HG02678 (cell line): ENCODE measurements at regions not wholly inside any gene's neighbourhood (a gene's known extent, or its start where the extent isn't known, plus 50 kb on each side); places are given as distances from the start of the nearest gene placed in this dataset.
"Not testable (repeated sequence)": the region's sequence is repeated elsewhere in the genome, so short reads cannot be mapped to it uniquely, and the experiment has no call there.

Experiments
- ATAC-seq: cut with Tn5 transposase; IDR thresholded peaks from one replicate; pipeline ENCODE4 v1.9.1; 2021; ENCODE audit warnings: mild to moderate bottlenecking, moderate library complexity; ENCODE audit not compliant: unreplicated experiment

DNA sequence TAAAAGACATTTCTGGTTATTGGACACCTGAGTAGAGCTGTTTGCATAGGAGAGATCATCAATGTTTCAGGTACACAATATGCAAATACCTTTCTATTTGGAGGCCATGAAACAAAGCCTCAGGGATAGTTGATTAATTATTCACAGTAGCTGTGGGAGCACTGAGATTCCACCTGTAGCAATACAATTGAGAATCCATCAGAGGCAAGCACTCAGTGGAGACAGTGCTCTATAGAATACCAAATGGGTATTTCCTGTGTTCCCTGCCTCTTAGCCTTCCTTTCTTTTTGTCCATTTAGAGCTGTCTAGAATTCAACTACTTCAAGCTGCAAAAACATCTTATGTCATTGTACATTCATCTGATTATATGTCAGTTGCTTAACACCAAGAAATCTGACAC, 1754.0 kb upstream of the ACO1 start:
- ATAC-seq: no peak

GRCh38 chr9:30646639-30647038, 1737.8 kb upstream of the ACO1 start:
- ATAC-seq: not testable (repeated sequence)

GRCh38 chr9:30661925-30662324, 1722.5 kb upstream of the ACO1 start:
- no peak for ATAC-seq

DNA sequence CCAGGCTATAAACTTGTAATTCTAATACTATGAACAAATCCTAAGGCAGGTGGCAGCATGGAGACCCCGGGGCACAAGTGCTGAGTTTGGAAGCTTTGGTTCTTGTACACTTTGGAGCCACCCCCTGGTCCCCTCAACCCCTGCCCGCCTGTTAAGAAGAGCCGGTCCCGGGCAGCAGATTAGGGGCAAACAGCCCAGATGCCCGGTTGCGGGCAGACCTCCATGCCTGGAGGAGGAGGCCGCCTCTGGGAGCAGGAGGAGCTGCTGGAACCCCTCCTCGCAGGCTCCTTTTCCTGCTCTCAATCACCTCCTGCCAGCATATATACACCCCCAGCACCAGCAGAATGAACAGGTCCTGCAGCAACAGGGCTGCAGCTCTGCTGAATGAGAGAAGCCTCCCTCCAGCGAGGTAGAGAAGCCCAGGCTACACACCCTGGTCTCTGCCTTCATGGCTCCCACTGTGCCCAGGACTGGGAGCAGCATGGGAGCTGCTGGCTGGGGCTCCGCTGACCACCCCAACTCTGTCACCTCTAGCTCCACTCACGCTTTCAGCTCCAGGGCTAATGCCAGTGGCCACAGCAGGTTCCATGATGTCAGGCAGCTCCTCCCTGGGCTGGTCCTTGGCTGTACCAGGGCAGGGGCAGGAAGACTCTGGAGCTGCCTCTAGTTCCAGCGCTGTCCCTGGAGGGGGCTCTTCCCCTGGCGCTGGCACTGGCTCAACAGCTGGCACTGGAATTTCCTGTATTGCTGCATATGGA, 1713.5 kb upstream of the ACO1 start:
- ATAC-seq: no peak

- no peak for ATAC-seq
These were observed 1711.3 kb upstream of the ACO1 start for GRCh38 chr9:30673132-30673531.

DNA sequence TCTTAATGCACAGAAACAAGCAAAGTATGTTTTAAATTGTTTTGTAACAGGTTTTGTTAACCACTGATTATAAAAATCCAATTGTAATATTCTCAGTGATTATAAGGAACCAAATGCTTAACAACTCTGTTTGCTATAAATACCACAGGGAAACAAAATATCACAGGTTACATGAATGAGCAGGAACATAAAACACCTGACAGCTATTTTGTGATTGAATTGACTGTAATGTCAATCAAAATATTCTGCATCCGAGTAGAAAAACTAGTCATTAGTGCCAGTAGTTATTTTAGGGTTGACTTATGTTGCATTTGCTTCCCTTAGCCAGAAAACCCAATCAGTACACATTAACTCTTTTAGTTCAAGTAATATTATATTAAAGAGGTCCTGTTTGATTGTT, 1707.8 kb upstream of the ACO1 start:
- ATAC-seq: no peak

DNA sequence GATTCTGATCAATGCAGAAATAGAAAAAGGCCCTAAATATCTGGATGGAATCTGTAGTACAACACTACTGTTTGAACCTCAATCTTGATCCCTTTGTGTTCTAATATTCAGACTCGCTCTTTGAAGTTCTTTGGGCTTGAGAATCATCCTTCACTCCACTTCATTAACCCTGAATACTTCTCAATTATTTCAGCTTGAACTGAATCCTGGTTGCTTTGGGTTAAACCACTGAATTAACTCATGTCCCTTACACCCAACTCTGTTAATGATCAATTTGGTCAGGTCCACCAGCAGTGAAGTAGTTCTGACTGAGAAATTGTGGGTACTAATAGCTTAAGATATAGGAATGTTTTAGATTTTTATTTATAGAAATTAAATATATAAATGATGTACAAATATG, 1707.2 kb upstream of the ACO1 start:
- no peak for ATAC-seq

DNA sequence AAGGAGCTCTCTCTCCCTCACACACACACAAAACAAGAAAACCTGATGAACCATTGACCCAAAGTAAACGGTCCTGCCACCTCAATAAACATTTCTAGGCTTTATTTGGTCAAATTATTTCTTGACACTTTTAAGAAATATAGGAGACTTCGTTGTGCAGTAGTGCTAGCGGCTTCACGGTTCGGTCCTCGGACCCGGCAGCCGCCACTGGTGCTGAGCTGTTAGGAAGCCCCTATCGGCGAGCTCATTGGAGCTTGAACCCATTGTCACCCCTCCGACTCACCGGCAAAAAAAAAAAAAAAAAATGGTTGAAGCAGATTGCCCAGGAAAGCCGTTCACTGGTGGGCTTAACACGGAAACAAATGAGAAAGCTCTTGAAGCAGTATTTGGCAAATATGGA, 1695.6 kb upstream of the ACO1 start:
- ATAC-seq: no peak

DNA sequence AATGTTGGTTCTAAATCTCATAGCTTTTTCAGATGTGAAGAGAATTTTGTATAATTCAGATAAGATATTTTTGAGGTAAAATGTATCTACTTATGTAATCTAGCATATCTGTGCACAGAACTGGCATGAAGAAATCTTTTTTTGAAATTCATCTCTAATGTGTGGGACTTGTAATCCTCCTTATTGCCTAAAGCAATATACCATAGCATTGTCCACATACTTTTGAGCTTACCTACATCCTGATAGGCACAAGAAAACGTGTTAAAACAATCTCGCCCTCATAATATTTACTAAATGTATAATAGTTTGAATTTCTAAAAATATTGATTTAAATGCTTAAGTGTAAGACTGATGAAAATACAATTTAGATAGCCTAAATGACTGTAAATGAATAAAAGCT, 1686.5 kb upstream of the ACO1 start:
- no peak for ATAC-seq

GRCh38 chr9:30711591-30711990, 1672.9 kb upstream of the ACO1 start:
- no peak for ATAC-seq

- ATAC-seq: no peak
These were observed 1671.2 kb upstream of the ACO1 start for GRCh38 chr9:30713243-30713642.

GRCh38 chr9:30714389-30714788, 1670.1 kb upstream of the ACO1 start:
- ATAC-seq: no peak

DNA sequence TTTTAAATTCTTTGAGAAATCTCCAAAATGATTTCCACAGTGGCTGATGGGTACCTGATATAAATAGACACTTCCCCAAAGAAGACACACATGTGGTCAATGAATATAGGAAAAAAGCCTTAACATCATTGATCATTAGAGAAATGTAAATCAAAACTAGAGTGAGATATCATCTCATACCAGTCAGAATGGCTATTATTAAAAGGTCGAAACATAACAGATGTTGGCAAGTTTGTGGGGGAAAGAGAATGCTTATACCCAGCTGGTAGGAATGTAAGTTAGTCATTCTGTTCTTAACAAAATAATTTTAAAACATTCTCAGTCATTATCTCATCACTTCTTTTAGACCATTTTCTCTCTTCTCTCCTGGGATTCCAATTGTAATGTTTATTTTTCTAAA, 1666.0 kb upstream of the ACO1 start:
- ATAC-seq: no peak

- ATAC-seq: no peak
These were observed 1662.4 kb upstream of the ACO1 start for GRCh38 chr9:30722065-30722464.

DNA sequence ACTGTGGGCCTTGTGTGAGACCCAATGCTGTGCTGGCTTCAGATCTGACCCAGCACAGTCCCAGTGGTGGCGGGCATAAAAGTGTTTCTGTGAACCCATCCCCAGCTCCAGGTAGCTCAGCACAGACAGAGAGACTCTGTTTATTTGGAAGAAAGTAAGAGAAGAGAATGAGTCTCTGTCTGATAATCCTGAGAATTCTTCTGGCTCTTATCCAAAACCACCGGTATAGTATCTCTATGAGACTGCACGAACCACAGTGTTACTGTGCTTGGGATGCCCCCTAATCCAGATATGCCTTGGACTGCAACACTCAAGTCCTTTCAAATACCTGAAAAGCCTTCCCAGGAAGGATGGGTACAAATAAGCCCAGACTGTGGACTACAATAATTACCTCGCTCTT, 1660.8 kb upstream of the ACO1 start:
- no peak for ATAC-seq

- ATAC-seq: no peak
These were observed 1652.4 kb upstream of the ACO1 start for GRCh38 chr9:30732060-30732459.

DNA sequence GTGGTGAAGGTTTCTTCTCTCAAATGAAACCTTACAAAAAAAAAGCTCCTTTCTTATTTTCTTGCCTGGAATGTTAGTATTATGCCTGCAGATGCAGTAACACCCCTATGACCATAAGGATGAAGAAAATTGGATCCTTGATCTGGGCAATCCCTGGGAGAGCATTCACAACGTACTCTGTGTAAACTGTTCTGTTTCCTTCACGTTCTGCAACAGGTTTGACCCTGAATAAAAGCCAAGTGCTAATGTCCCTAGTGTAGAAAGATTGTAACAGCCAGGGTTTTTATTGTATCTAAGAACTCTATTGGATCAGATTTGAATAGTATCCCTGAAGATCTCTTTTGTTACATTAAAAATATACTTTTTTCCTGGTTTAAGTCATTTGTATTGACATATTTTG, 1639.6 kb upstream of the ACO1 start:
- ATAC-seq: no peak

DNA sequence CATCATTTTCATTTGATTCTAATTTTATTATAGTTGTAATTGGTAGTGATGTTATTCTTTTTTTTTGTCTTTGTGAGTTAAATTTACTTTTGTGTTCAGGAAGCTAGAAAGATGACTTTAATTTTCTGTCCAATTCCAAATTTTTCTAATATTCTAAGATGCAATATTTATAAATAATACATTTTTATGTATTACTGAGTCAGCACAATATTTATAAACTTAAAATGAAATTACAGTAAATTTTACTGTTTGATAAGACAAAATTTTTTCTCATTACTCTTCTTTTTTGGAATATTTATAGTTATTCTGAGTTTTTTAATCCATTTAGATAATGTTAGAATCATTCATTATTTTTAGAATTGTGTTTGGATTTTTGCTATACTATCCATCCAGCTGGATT, 1637.9 kb upstream of the ACO1 start:
- ATAC-seq: no peak

DNA sequence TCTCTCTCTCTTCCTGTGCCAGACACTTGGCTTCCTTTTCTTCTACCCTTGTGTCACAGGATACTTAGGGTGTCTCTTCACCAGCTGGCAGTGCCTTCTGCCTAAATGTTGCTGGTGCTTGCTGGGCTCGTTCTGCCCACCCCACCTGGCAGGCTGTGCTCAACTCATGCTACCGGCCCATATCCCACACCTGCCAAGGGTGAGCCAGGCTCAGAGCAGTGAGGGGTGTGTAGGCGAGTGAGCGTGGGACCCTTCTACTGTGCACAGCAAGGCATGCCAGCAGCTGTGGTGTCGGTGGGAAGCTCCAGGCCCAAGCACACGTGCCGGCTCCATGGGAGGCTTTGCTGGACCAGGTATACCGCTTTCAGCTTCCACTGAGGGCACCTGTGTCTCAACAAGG, 1626.7 kb upstream of the ACO1 start:
- no peak for ATAC-seq

GRCh38 chr9:30758726-30759446, 1625.6 kb upstream of the ACO1 start:
- ATAC-seq: no peak

- no peak for ATAC-seq
These were observed 1619.1 kb upstream of the ACO1 start for GRCh38 chr9:30765318-30765717.

DNA sequence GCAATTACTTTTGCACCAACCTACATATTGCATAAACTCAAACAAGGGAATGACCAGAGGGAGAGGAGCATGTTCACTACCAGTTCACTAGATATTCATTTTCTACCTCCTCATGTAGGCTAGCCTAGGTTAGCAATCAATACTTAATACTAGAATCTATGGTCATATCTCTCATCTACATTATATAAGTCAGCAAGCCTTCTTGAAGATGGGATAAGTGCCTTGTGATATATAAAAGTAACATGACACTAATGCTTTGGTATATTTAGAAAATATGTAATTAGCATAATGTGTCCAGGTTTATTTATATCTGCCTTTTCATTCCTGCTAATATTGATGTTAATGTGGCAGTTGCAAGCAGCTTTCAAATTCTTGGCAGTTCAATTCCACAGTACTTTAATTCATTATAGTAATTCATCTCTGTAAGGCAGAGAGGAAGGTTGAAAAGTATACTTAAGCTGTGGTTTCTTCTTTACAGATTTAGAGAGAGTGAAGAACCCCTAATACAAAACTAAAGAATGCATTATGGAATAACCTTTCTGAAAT, 1613.2 kb upstream of the ACO1 start:
- ATAC-seq: no peak
